Effector CD4-positive, alpha-beta T cell (primary cell): ENCODE measurements at regions not wholly inside any gene's neighbourhood (a gene's known extent, or its start where the extent isn't known, plus 50 kb on each side); places are given as distances from the start of the nearest gene placed in this dataset.

Experiments used
- DNase-seq: peaks from one replicate; pipeline ENCODE4 v3.0.0-alpha.2; 2020

GRCh38 chr5:61697809-61698558, 365.9 kb downstream of the ZSWIM6 start:
- DNase-seq: no peak

GRCh38 chr5:61701877-61702602, 370.0 kb downstream of the ZSWIM6 start:
- DNase-seq: no peak

DNA sequence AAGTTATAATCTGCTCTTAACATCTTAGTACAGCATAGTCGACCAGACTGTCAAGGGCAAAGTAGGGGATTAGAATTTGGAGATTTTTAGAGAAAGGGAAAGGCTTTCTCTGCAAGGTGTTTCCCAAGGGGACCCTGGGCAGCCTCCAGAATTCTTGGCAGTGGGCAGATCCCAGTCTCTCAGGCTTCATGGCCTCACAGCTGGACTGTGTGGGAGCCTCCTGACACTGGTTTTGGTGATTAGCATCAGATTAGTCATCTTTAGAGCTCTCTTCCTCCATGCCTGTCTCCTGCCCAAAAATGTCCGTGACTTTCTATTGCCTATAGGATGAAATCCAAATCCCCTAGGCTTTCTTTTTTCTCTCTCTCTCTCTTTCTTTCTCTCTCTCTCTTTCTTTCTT, 370.7 kb downstream of the ZSWIM6 start:
- no peak for DNase-seq

- DNase-seq: no peak
Observed at GRCh38 chr5:61704289-61704688, 372.2 kb downstream of the ZSWIM6 start.

DNA sequence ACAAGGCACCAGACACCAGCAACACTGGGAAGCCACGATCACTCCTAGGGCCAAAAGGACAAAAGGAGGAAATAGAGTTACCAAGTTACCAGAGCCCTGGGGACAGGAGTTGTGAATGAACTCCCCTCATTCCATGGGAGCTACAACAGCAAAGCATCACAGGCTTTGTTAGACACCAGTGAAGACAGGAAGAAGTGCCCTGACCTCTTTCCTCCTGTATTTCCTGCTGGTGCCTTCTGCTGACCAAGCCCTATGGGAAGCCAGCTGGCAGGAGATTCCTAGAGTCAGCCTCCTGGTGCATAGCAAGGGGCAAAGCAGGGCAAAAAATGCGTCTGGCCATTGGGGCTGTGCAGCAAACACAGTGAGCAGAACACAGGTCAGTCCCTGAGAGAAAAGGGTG, 374.7 kb downstream of the ZSWIM6 start:
- DNase-seq: no peak

- no peak for DNase-seq
Observed at GRCh38 chr5:61719124-61719523, 387.1 kb downstream of the ZSWIM6 start.

DNA sequence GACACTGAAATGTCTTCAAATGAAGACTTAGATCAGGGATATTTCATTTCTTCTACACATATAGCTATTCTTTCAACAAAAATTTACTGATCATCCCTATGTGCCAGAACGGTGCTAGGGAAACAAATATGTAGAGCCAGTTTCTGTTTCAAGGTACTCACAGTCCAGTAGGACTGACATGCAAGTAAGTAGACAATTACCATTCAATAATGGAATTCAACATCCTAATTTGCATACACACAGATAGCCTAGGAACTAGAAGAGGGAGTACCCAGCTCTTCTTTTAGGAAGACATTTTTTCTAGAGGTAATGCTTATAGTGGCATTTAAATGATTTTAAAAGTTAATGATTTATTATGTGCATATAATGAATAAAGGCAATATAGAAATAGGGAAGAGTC, 388.8 kb downstream of the ZSWIM6 start:
- no peak for DNase-seq

DNA sequence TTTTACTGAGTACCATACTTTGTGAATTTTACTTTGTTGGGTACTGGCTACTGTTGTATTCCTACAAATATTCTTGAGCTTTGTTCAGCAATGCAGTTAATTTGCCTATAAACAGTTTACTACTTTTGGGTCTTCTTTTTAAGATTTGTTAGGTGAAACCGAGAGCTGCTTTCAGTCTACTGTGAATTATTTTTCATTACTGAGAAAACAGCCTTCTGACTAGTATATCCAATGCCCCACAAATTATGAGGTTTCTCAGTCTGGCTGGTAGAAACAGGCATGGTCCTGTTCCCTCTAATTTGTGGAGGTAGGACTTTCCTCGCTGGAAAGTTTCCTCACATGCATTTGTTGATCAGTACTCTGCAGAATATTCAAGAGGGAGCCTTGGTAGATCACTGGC, 392.0 kb downstream of the ZSWIM6 start:
- DNase-seq: no peak

DNA sequence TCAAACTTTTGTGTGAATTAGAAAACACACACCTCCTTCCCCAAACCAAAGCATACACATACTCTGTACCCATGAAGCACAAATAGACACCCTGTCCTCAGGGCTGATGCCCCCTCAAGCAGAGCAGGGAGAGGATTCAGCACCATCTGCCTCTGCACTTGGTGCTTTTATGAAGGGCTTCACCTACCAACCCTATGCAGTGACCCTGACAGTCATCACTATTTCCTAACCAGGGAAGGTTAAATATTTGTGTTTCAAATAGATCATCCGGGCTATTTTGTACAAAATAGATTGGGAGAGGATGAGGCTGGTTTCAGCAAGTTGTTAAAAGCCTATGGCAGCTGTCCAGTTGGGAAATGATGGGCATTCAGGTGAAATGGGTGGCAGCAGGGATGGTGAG, 396.2 kb downstream of the ZSWIM6 start:
- no peak for DNase-seq

- DNase-seq: no peak
Observed at GRCh38 chr5:61730866-61731265, 398.8 kb downstream of the ZSWIM6 start.

DNA sequence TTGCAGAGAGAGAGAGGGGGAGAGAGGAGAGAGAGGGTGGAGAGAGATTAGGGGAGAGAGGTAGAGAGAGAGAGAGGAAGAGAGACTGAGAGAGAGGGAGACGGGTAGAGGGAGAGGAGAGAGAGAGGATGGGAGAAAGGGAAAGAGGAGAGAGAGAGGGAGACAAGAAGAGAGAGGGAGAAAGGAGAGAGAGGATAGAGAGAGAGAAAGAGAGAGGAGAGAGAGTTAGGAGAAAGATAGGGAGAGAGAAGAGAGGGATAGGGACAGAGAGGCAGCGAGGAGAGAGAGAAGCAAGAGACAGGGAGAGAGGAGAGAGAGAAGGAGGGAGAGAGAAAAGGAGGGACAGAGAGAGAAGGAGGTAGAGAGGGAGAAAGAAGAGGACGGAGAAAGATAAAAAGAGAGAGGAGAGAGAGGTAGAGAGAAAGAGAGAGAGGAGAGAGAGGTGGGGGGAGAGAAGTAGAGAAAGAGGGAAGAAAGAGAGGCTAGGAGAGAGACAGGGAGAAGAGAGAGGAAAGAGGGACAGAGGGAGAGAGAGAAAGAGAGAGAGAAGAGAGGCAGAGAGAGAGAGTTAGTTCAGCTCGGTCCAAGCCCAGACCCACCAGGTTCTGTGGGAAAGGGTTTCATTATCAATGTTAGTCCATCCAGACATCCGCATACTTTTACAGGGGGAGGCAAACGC, 399.3 kb downstream of the ZSWIM6 start:
- no peak for DNase-seq

GRCh38 chr5:61731946-61732314, 399.9 kb downstream of the ZSWIM6 start:
- DNase-seq: no peak

- DNase-seq: no peak
Observed at GRCh38 chr5:61732369-61732768, 400.3 kb downstream of the ZSWIM6 start.

- no peak for DNase-seq
Observed at GRCh38 chr5:61732796-61733195, 400.7 kb downstream of the ZSWIM6 start.

- DNase-seq: no peak
Observed at GRCh38 chr5:61734001-61734400, 401.9 kb downstream of the ZSWIM6 start.

DNA sequence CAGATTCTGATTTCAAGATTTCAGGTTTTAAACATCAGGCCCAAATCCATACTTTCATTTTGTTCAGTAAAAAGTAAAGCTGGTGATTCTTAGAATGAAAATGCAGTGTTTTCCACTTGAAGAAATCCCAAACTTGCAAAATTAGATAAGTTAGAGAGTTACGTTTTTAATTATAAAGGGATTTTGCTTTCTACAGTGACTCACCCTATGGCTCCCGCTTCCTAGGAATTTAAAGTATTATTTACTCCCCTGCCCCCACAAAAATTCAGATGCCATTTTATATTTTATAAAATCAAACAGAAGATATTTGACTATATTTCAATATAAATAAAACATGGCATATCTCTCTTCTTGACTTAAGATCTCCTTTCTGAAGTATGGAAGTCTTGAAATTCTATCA, 402.9 kb downstream of the ZSWIM6 start:
- DNase-seq: no peak

DNA sequence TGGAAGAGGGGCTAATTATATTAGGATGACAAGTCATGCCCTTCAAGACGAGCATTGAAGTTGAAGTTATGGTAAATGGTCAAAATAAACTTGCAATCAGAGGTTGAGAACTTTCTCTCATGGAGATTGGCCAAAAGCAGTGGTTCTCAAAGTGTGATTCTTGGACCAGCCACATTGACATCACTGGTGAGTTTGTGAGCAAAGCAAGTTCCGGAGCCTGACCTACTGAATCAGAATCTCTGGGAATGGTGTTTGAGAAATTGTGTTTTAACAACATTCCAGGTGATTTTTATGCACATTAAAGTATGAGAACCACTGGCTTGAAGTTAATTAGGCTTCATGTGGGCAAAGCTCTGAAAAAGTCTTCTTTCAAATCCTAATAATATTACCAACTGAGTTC, 403.5 kb downstream of the ZSWIM6 start:
- DNase-seq: no peak

DNA sequence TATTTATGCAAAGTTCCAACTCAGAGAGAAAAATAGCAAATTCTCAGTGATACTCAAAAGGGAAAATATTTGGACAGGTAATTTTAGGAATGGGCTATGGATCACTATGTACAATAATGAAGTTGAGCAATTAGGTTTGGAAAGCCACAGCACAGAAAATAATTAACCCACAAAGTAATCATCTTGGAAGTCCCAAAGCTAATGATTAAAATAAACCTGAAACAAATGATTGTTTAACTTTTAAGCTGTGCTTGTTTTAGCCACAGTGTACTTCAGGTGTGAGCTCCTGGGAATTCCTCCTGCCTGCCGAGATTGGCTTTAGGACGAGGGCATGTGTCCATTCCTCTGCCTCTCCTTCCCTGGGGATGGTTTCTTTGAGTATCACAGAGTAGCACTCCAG, 403.9 kb downstream of the ZSWIM6 start:
- DNase-seq: no peak

GRCh38 chr5:61737301-61737963, 405.4 kb downstream of the ZSWIM6 start:
- no peak for DNase-seq

GRCh38 chr5:61737964-61738340, 405.9 kb downstream of the ZSWIM6 start:
- no peak for DNase-seq

- no peak for DNase-seq
Observed at GRCh38 chr5:61738446-61738845, 406.4 kb downstream of the ZSWIM6 start.

DNA sequence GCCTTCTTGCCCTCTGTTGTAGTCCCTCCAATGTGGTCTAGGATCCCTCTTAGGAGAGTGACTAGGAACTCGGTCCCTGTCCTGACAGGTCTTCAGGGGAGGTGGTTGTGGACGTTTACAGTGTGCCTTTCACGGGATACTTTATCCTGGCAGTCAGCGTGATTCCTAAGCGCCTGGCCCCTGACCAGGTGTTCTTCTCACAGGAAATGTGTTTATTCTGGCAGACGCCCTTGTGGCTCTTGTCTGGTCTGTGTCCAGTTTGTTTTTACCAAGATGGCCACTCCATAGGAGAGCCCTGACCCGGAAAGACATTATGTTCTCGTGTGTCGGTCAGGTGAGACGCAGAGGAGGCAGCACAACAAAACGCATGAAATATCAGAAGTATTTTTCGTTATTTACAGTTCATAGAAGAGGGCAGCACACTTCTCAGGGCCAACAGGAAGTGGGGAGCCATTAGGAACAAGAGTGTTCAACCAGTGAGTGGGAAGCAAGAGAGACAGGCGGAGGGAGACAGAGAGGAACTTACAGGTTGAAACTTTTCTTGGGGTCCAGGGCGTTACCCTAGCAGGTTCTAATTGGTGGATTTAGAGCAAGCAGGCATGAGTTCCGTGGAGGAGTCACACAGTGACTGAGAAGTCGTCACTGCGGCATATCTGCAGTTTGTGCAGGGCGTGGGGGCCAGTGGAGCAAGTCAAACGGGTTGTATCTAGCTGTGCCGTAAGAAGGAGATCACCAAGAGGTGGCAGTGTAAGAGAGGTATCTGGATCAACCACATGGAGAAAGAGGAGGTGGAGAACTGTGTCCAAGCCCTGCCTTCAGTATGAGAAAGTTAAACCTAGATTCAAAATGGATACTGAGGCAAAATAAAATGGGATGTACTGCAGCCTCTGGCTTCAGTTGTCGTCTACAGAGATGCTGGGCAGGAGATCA, 412.9 kb downstream of the ZSWIM6 start:
- no peak for DNase-seq
